Medulla oblongata (tissue), 1 donor: ENCODE measurements at regions not wholly inside any gene's neighbourhood (a gene's known extent, or its start where the extent isn't known, plus 50 kb on each side); places are given as distances from the start of the nearest gene placed in this dataset.

Experiments used
- DNase-seq: peaks from one replicate; pipeline ENCODE4 v3.0.0-alpha.2; 2015; ENCODE audit errors: extremely low spot score

DNA sequence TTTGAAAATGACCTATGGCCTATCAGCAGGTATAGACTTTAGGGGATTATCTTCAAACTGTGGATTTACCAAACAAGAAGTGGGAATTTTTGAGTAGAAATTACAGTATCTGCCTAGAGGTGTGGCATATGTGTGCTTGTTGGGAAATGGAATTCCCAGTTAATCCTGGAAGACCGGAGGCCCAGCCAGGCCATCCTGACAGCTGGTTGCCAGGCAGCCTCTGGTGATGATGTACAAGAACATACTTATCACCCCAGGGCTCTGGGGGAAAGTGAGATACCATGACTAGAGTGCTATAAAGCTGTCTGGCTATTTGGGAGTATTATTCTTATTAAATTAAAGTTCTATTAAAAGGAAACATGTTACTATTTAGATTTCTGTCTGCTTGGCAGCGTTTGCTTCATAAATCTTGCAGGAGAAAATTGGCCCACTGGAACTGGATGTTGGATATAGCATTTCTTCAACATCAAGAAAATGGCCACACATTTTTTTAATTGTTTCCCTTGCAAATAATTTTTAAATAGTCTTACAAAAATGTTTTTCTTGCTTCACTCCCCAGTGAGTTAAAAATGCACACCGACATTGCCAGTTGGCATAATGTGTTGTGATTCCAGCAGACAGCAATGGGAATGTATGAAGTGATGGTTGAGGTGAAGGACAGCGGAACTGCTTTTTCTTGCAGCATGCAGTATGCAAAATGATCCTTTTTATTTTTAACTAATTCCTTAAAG lies 187.8 kb downstream of the MYLK4 start:
- DNase-seq = no peak

DNA sequence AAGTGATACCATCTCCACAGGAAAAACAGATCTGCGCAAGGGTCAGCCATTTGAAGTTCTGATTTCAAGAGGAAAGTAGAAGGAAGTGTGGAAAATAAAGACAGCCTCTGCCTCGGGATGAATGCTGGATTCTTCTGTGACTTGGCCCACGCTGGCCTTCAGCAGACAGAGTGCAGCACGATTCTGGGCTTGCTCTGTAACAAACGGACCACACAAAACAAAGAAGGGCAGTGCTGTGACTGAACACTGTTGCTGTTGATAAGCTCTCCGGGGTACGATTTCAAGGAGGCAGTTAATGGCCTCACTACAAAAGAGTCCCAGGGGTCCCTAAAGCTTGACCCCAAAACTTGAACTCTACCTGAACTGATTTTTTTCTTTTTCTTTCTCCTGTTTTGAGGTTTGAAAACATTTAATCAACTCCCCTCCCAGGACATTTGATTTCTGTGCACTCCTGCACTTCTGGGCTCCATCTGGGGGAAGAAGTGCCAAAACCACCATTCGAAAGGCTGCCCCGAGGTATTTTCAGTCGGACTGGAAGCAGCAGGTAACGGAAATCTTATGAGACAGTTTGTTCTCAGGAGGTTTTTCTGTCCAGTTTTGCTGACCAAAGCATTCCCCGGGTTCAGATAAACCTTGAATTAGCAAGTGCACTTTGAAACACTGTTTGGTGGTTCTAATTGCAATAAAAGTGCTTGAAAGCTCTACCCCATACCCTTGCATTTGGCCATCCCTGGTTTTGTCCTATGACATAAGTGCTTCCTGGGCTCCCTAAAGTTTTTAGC lies 189.6 kb downstream of the MYLK4 start:
- DNase-seq = peak; percentile 40

DNA sequence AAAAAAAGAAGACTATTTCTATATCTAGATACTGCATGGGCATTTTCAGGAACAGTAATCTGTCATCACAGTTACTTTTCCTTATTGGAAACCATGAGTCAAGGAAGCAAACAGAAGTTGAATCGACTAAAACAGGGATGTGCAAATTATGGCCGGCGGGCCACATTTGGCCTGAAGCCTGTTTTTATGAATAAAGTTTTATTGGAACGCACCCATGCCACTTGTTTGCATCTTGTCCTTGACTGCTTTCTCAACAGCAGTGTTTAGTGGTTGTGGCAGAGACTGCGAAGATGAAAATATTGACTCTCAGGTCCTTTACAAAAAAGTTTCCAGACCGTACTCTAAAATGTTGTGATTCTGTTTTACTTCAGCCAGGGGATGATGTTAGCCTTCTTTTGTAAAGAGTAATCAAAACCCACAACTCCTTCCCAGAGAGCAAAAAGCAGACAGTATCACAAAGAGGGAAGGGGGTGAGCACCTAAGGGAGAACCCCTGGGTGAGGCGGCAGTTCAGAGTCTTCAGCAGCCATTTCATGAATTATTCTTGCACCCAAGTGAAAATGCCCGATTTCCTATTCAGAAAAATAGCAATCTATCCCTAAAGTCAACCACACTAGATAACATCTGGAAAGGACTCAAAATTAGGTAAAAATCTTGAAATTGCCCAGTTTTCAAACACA lies 190.4 kb downstream of the MYLK4 start:
- no peak for DNase-seq

DNA sequence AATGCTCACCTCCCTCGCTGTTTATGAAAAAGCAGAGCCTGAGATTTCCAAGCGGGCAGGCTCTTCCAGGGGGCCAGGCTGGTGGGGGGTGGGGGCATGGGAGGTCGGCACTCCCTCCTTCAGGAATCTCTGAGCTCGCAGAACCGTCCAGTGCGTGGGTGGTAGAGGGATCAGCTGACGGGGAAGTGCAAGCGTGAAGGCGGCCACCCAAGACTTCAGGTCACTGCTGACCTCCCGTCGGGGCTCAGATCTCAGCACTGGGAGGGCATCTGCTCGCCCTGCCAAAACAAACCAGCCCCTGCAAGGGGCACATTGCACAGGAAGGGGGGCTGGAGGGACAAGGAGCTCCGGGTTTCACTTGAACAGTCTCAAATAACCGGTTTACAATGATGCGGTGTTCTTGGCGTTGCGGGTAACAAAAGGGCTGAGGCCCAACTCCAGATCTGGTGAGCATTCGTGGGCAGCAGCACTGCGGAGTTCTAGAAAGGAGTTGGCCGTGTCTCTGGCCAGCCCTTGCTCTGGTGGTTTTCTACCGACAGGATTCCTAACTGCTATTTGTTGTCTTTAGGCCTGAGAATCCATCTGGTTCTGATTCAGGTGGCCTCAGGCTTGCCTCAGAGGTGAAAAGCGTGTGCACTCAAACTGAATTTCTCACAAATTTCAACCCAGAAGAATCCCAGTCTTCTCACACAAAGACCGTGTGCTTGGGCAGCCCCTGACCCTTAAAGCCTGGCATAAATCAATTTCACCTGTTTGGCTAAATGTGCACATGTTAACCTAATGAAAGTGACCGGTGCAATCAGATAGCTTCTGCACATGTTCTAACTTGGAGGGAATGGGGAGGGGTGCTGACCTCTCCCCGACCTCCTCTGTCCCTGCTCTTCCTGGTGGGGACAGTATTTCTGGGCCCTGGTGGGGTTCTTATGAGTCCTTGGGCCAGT lies 191.6 kb downstream of the MYLK4 start:
- DNase-seq = no peak

DNA sequence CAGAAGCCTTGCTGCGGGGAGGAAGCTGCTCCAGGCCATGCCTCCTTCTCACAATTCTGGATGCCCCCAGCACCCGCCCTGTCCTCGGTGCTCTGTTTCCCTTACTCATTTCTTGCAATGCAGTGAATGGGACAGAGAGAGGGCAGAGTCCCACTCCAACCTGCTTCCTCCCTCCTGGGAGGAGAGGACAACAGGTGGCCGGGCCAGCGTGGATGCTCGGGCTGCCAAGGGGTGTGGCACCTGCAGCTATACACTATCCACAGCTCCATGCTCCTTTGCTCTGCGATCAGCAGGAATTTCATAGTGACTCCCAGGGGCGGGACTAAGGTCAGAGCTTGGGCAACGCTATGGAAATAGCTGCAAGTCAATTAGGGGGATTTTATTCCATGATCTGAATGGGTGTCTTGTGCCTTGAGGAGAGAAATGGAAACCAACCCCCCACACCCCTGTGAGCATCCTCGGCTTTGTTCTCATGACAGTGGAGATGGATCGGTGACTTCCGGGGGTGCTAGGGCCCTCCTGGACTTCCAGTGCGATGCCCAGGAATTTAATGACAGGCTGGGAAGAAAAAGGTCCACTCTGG lies 192.5 kb downstream of the MYLK4 start:
- no peak for DNase-seq

DNA sequence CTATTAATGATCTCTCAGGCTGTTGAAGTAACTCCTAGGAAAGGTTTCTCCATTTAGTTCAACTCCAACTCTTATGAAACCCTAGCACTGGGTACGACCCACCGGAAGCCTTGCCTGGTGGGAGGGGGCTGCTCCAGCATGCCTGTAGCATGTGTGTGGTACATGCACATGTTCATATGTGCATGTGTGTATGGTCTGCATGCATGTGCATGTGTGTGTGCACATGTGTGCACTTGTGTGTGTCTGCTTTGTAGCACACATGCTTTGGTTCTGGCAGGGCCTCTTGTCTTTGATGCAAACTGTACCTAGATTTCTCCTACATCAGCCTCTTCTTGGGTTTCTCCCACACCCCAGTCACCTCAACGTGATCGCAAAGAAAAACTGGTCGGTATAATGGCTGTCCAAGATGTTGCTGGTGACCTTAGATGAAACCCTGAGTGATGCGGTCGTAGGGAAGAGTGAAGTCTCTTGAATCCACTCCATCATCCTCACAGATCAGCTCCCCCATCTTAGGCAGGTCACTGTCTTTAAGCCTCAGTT lies 193.5 kb downstream of the MYLK4 start:
- no peak for DNase-seq

DNA sequence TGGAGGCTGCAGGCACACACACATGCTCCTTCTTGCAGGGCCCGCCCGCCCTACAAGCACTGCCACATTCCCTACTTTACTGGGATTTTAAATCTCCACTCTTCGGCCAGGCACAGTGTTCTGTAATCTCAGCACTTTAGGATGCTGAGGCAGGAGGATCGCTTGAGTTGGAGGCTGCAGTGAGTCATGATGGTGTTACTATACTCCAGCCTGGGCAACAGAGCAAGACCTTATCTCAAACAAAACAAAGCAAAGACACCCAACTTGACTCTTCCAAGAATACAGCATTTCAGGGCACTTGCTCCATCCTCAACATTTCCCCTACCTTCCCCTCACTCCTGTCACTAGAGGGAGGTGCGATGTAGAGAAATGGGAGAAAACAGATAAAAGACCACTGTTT lies 194.0 kb downstream of the MYLK4 start:
- no peak for DNase-seq

DNA sequence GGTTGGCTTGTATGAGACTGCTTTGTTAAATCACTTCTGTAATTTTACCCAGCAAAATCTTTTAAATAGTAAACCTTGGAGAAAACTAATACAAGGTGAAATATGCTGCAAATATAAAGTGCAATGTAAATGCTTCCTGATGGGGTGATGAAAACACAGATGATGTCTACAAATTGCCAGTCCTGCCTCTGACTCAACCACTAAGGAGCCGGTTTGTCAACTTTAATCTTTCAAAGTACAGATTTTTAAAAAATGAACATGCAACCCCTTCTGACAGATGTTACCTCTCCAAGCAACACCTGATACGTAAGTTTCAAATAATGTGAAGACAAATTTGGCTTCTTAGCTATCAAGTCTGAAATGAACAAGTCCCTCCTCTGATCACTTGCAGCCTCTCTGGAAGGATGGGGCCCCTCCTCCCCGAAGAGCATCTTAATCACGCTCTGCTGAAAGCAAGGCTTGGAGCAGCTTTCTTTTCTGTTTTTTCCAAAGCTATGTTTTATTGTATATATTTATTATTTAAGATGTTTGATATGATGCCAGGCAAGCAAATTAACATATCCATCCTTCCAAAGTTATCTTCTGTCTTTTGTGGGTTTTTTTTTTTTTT lies 196.0 kb downstream of the MYLK4 start:
- DNase-seq = no peak

DNA sequence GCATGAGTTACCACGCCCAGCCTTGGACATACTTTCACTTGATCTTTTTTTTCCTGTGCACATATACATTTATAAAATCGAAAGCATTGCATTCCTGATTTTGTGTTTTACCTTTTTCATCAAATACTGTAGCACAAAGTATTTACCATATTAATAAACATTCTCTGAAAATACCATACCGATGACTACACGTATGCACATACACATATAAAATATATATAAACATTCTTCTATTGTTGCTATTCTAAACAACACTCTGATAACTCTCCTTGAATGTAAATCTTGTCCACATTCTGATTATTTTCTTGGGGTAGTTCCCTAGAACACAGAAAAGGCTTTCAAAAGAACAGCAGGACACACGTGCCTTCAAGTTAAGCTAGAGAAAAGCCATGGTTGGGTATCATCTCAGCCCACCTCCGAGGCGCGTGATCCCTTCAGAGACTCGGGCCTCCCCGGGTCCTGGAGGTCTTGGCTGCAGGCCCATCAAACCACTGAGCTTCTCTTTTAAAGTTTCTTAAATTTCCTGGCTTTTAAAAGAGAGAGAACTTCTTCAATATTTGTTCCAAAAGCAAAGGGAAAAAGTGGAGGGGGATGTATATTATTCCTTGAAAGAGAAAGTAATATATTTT lies 198.1 kb downstream of the MYLK4 start:
- DNase-seq = no peak

DNA sequence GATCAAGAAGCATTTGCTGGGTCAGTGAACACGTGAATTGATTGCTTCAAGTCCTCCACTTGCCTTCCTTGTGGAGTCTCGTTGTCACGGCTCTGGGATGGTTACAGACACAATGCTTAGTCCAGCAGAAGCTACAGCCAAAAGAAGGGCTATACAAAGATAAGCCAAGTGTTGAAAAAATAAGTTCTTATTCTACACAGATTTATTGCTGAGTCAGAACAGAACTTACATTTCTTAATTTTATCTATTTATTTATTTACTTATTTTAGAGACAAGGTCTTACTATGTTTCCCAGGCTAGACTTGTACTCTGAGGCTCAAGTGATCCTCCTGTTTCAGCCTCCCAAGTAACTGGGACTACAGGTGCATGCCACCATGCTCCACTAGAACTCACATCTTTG lies 199.0 kb downstream of the MYLK4 start:
- no peak for DNase-seq

DNA sequence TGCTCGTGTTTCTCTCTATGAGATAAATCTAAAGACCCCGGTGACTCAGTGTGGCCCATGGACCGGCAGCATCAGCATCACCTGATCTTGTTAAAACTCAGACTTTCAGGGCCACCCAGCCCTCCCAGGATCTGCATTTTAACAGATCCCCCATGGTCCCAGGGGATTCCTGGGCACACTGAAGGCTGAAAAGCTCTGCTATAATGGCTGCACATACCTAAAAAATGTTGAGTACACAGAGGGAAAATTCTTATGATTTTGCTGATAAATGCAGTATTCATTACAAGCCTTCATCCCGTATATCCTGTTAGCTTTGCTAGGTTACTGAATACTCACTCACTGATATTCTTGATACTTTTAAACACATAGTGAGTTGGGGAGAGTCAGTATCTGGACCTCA lies 200.5 kb downstream of the MYLK4 start:
- DNase-seq = no peak

DNA sequence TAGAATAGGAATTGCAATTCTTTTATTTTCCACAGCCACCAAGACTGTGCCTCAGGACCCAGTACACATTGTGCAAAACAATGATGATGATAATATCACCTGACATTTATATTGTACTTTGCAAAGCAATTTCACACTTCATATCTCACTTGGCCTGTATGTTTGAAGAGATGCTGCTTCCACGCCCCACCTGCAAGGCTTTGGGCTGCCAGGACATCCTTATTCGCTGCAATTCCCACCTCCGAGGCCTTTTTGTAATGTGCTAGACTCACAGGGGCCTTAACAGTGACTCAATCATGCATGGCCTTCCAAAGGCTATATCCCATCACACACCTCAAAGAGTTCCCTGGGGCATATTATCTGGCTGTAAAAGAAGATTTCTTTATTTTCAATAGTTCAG lies 200.9 kb downstream of the MYLK4 start:
- no peak for DNase-seq

DNA sequence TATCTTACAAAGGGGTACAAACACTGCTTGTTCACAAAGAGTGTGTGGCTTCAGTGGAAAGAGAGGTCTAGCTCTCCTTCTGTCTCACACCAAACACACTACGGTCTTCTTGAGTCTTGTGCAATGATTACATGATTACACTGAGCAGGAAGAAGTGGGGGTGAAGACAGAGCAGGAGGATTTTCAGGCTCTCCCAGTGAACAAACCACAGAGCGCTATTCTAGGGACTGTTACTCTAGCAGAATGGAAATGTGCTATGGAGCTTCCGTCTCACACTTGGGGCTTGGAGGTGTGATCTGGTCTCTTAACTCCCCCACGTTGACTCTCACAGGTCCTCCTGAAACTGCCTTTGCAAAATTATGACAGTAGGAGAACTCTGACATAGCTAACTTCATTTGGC lies 203.4 kb downstream of the MYLK4 start:
- DNase-seq = no peak

DNA sequence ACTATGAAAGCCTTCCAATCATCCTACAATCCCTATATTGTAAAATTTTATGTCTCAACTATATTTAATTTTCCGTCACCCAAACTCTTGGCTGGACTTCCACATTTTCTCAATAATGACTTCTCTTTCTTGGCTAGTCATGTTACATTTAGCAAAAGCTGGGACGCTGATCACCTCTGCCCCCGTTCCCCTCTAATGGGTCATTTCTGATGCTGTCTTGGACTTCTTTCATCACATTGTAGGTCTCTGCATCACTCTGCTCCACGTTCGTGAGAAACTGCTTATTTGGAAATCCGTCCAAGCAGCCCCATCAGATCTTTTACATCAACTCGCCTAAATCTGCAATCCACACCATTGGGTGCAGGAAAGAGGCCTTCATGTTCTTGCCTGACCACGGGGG lies 203.8 kb downstream of the MYLK4 start:
- DNase-seq = no peak

DNA sequence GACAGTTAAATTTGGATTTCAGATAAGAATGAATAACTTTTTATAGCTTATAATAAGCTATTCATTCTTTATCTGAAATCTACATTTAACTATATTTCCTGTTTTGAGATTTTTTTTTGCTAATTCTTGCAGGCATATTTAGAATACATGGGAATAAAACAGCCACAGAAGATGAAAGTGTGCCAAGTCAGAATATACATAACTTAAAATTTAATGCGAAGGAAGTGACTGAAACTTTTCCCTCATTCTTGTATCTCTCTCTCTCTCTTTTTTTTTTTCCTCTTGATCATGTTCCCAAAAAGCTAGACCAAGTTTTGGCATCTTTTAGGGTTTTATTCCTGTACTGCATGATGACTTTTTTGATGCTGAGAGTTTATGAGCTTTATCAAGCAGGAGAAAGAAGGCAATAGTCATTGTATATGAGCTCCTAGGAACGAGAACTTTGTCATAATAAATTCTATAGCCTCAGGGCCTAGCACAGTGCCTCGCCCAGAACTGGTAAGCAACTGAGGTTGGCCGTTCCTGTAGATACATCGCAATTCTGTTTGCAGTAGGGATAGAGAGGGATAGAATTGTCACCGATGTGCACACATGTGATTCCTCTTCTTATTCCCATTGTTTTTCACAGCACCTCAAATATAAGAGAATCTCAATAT lies 205.2 kb downstream of the MYLK4 start:
- DNase-seq = no peak

DNA sequence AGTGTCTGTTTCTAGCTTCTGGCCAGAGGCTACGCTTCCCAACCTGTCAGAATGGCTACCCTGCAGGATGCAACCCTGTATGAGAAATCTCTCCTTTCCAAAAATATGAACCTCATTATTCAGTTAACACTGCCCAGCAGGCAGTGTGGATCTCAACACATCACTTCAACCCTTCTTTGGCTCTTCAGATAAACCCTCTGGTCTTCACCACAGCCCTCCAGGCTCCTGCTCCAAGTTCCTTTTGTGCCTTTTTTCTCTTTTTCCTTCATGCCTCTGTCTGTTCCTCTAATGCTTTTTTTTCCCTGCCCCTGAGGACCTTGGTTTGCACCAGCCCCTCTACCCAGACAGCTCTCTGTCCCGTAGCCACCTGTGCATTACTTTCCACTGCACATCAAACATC lies 207.4 kb downstream of the MYLK4 start:
- DNase-seq = no peak

DNA sequence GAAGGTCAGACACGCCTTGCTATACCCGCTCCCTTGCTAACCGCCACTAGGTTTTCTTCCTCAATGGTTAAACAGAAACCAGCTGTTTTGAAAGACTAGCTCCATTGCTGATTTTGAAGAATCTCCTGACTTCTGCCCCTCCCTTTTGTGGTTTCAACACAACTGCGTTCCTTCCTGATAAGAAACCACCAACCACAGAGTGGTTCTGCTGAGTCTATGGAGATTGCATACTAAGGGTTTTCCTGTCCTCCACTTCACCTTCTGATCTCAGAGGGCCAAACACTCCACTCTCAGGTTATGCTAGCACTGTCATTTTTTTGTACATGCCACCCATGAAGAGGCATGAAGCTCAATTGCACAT lies 207.9 kb downstream of the MYLK4 start:
- no peak for DNase-seq

DNA sequence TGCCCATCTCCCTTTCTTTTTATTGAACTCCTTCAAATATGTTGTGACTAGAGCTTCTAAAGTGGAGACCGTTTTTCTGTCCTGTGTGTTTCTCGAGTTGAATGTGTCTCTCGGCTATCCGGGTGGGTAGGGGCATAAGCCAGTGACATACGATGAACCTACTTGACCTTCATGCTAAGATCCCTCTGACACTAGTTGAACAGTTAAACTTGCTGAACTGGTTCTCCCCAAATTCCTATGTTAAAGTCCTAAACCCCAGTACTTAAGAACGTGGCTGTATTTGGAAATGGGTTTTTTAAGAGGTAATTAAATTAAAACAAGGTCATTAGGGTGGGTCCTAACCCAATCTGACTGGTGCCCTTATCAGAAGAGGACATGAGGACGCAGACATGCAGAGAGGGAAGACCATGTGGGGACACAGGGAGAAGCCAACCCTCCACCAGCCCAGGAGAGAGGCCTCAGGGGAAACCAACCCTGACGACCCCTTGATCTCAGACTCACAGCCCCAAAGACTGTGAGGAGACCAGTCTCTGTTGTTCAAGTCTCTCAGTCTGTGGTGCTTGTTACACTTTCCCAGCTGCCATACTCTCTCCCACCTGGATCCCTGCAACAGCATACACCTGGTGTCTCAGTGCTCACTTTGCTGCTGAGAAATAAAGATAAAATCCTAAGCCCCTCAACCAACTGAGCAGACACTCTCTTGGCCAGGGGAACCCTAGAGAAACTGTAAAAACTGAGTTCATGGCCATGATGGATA lies 208.4 kb downstream of the MYLK4 start:
- no peak for DNase-seq

DNA sequence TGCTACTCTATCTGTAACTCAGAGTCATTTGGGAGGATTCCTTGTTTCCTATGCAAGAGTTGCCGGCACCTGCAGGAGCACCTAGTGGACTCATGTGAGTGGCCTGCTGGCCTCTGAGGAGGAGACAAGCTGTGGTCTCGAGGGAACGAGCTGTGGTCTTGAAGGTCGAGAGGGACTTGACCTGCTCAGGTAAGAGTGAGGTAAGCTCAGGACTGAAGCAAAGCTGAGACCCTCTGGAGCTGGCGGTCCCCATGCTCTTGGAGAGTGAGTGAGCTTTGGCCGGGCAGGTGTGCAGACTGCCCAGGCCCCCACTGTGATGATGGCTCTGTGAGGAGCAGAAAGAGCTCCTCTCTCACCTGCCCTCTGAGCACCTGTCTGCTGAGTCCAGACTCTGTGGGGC lies 214.3 kb downstream of the MYLK4 start:
- no peak for DNase-seq
